ENCODE measurements at regions not wholly inside any gene's neighbourhood (a gene's known extent, or its start where the extent isn't known, plus 50 kb on each side); places are given as distances from the start of the nearest gene placed in this dataset.

DNA sequence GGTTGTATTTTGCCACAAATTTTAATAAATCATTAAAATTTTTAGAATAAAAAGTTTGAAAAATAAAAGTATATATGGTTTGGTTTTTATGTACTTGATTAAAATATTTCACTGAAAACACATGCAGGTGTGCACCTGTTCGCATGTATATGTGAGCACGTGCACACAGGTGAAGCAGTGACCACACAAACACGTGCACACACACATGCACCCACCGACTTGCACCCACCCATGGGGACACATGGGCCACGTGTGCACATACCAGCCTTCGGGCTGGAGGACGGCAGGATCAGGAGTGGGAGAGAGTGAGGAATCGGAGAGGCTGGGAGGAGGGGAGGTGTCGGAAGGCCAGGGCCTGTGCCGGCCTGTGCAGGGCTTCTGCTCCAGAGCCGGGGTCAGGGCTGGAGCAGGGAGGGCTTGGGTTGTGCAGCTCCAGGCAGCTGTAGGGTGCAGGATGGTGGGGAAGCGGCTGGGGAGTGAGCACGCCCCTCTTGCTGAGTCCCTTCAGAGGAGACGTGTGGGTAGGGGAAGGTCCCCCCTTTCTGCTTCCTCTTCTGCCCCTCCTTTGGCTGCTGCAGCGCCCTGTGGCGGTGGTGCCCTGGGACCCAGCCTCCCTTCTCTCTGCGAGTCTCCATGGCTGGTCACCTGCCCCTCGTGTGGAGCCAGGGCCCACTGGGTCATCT lies 106.9 kb upstream of the HDAC4 start:
- no peaks in the 10 kb centered on the region for H3K9me3 ChIP-seq (ENCODE audit: control insufficient read depth, insufficient read depth, low read depth, low read length)
- no peaks in the 10 kb centered on the region for H4K20me1 ChIP-seq (ENCODE audit: control insufficient read depth, extremely low read depth, insufficient read depth, low read length)
- H3K27me3 ChIP-seq (ENCODE audit: control insufficient read depth, insufficient read depth, low read length) = no peaks in the 10 kb centered on the region
- no peaks in the 10 kb centered on the region for H3K36me3 ChIP-seq (ENCODE audit: control insufficient read depth, insufficient read depth, low read length)
- H3K4me2 ChIP-seq (ENCODE audit: extremely low read depth, insufficient read depth, low read length) = no peak overlapping the region
- H3K4me1 ChIP-seq (ENCODE audit: control insufficient read depth, extremely low read depth, insufficient read depth, low read length) = no peaks in the 10 kb centered on the region
- no peak for DNase-seq (ENCODE audit: low read depth in 2 of 2)
- no peak overlapping the region for H3K9ac ChIP-seq (ENCODE audit: insufficient read depth, low read length)
- no peaks in the 10 kb centered on the region for H3K79me2 ChIP-seq (ENCODE audit: control insufficient read depth, insufficient read depth, low read length)
- no peak overlapping the region for H3K4me3 ChIP-seq (replicated peaks in 1 of 4; ENCODE audit: control extremely low read depth in 1 of 4, insufficient read depth in 1 of 4, low read depth in 3 of 4, low read length in 4 of 4)
- TF ChIP-seq, protein P1, sequence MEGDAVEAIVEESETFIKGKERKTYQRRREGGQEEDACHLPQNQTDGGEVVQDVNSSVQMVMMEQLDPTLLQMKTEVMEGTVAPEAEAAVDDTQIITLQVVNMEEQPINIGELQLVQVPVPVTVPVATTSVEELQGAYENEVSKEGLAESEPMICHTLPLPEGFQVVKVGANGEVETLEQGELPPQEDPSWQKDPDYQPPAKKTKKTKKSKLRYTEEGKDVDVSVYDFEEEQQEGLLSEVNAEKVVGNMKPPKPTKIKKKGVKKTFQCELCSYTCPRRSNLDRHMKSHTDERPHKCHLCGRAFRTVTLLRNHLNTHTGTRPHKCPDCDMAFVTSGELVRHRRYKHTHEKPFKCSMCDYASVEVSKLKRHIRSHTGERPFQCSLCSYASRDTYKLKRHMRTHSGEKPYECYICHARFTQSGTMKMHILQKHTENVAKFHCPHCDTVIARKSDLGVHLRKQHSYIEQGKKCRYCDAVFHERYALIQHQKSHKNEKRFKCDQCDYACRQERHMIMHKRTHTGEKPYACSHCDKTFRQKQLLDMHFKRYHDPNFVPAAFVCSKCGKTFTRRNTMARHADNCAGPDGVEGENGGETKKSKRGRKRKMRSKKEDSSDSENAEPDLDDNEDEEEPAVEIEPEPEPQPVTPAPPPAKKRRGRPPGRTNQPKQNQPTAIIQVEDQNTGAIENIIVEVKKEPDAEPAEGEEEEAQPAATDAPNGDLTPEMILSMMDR (conservative IDR thresholded peaks at IDR 0.05 in 1 of 2, IDR thresholded peaks at IDR 0.05 in 1 of 2; ENCODE audit: low read depth in 1 of 2, low read length in 2 of 2) = no peak
- TF ChIP-seq EZH2 (IDR thresholded peaks at IDR 0.05; ENCODE audit: low read length, missing control alignments) = no peak
- H3K27ac ChIP-seq (ENCODE audit: insufficient read depth, low read length) = no peak overlapping the region
- H2AFZ ChIP-seq (ENCODE audit: low read length) = no peak overlapping the region

DNA sequence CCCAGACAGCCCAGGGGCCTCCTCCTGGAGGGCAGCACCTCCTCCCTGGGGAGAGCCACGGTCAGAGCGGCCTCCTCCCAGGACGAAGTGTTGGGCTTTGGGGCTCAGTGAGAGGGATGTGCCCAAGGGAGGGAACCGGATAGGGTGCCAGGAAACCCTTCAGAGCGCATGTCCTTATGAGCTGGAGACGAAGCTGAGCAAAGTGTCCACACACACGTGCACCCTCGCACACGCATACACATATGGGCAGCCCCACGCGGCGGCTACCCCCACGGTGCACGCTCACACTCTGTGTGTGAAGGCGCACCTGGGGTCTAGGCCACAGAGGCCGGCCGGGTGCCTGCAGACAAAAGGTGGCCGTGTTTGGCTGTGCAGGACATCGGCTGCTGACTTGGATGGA lies 106.1 kb upstream of the HDAC4 start:
- TF ChIP-seq, protein P1 (conservative IDR thresholded peaks at IDR 0.05 in 1 of 2, IDR thresholded peaks at IDR 0.05 in 1 of 2; ENCODE audit: low read depth in 1 of 2, low read length in 2 of 2) = no peak
- TF ChIP-seq EZH2 (IDR thresholded peaks at IDR 0.05; ENCODE audit: low read length, missing control alignments) = no peak

DNA sequence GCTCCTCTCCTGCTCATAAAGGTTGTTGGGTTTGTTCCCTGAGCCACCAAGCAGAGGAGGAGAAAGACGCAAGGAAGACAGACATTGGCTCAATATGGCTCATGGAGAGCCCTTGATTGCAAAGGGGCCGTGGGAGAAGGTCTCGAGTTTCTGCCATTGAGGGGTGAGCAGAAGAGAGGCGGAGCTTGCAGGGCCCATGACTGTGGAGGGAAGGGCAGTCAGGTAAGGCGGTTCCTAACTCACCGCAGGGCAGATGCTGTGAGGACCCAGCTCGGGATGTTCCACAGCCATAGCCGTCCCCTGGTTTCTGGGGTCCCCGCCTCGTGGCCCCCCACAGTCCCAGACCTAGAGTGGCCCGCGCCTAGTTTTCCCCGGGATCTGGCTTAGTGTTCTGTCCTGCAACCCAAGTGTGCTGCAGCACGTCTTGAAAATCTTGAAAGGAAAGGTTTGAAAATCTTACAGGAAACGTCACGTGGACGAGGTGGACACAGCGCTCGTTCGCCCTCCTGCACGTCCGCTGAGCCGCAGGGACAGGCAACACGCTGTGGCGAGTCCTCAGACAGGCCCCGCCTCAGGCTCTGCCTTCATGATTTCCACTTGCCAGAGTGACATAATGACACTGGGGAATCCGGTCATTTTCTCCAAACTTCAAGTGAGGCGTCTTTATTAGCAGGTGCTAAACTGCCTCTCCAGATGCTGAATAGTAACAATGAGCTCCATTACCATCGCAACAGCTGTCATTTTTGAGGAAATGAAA lies 105.5 kb upstream of the HDAC4 start:
- H4K20me1 ChIP-seq (ENCODE audit: control insufficient read depth, extremely low read depth, insufficient read depth, low read length) = no peaks in the 10 kb centered on the region
- no peak for DNase-seq (ENCODE audit: low read depth in 2 of 2)
- no peak overlapping the region for H3K4me3 ChIP-seq (replicated peaks in 1 of 4; ENCODE audit: control extremely low read depth in 1 of 4, insufficient read depth in 1 of 4, low read depth in 3 of 4, low read length in 4 of 4)
- no peak overlapping the region for H3K9ac ChIP-seq (ENCODE audit: insufficient read depth, low read length)
- no peak overlapping the region for H3K27ac ChIP-seq (ENCODE audit: insufficient read depth, low read length)
- no peaks in the 10 kb centered on the region for H3K4me1 ChIP-seq (ENCODE audit: control insufficient read depth, extremely low read depth, insufficient read depth, low read length)
- no peak overlapping the region for H2AFZ ChIP-seq (ENCODE audit: low read length)
- H3K9me3 ChIP-seq (ENCODE audit: control insufficient read depth, insufficient read depth, low read depth, low read length) = no peaks in the 10 kb centered on the region
- H3K4me2 ChIP-seq (ENCODE audit: extremely low read depth, insufficient read depth, low read length) = no peak overlapping the region
- no peaks in the 10 kb centered on the region for H3K27me3 ChIP-seq (ENCODE audit: control insufficient read depth, insufficient read depth, low read length)
- no peaks in the 10 kb centered on the region for H3K79me2 ChIP-seq (ENCODE audit: control insufficient read depth, insufficient read depth, low read length)
- no peak for TF ChIP-seq EZH2 (IDR thresholded peaks at IDR 0.05; ENCODE audit: low read length, missing control alignments)
- TF ChIP-seq, protein P1 (conservative IDR thresholded peaks at IDR 0.05 in 1 of 2, IDR thresholded peaks at IDR 0.05 in 1 of 2; ENCODE audit: low read depth in 1 of 2, low read length in 2 of 2) = no peak
- no peaks in the 10 kb centered on the region for H3K36me3 ChIP-seq (ENCODE audit: control insufficient read depth, insufficient read depth, low read length)

More for the DNA sequence above, 106.1 kb upstream of the HDAC4 start:
- no peak overlapping the region for H3K27ac ChIP-seq (ENCODE audit: insufficient read depth, low read length)
- no peaks in the 10 kb centered on the region for H3K4me1 ChIP-seq (ENCODE audit: control insufficient read depth, extremely low read depth, insufficient read depth, low read length)
- no peaks in the 10 kb centered on the region for H3K9me3 ChIP-seq (ENCODE audit: control insufficient read depth, insufficient read depth, low read depth, low read length)
- no peak overlapping the region for H3K9ac ChIP-seq (ENCODE audit: insufficient read depth, low read length)
- no peaks in the 10 kb centered on the region for H3K79me2 ChIP-seq (ENCODE audit: control insufficient read depth, insufficient read depth, low read length)
- no peaks in the 10 kb centered on the region for H3K36me3 ChIP-seq (ENCODE audit: control insufficient read depth, insufficient read depth, low read length)
- H3K27me3 ChIP-seq (ENCODE audit: control insufficient read depth, insufficient read depth, low read length) = no peaks in the 10 kb centered on the region
- no peaks in the 10 kb centered on the region for H4K20me1 ChIP-seq (ENCODE audit: control insufficient read depth, extremely low read depth, insufficient read depth, low read length)
- no peak overlapping the region for H2AFZ ChIP-seq (ENCODE audit: low read length)
- DNase-seq (ENCODE audit: low read depth in 2 of 2) = no peak
- no peak overlapping the region for H3K4me3 ChIP-seq (replicated peaks in 1 of 4; ENCODE audit: control extremely low read depth in 1 of 4, insufficient read depth in 1 of 4, low read depth in 3 of 4, low read length in 4 of 4)
- no peak overlapping the region for H3K4me2 ChIP-seq (ENCODE audit: extremely low read depth, insufficient read depth, low read length)
